ENCODE measurements at regions not wholly inside any gene's neighbourhood (a gene's known extent, or its start where the extent isn't known, plus 50 kb on each side); places are given as distances from the start of the nearest gene placed in this dataset.

DNA sequence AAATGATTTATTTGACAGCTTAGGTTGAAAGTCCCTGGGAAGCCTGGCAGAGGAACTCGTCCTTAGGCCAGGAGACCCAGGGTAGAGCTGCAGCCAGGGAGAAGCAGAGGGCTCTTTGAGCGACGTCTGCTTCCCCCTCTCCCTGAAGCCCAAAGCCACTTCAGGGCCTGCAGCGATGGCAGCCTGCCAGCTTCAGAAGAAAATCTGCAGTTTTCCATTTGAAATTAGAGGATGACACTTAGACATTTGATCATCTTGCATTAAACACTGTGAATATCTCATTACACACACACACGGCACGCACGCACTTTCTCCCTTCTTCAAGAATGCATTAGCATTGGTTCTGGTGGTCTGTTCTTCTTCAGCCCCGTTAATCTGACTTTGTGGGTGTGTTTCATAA is 96.5 kb downstream of the PLEKHG1 start:
- TF ChIP-seq CTCF (IDR thresholded peaks at IDR 0.05; ENCODE audit: low read length) (no peak), EZH2phosphoT487 (IDR thresholded peaks at IDR 0.05; ENCODE audit: low read length) (no peak)
